ENCODE measurements at regions not wholly inside any gene's neighbourhood (a gene's known extent, or its start where the extent isn't known, plus 50 kb on each side); places are given as distances from the start of the nearest gene placed in this dataset.

DNA sequence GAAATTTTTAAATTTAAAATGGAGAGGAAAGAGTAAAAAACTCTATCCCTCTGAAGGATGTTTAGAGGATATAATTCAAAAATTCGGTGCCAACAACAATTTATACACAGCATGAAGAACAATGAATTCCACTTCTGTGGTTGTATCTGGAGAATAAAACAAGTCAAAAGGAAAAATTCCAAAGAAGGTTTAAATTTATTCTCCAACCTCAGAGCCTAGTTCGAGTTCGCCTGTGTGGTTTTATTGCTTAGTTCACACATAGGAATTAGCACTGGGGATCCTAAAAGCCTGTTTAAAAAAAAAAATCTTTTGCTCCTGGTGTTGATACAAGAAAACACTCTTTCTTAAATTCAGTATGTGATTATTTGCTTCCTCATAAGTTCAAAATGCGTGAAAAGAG lies 79.2 kb downstream of the LLPH start:
- H3K4me2 ChIP-seq, result no peak overlapping the region
- DNase-seq (ENCODE audit: low read depth in 1 of 2, low spot score in 1 of 2) (no peak), ATAC-seq (no peak), FAIRE-seq (no peak)
- no peaks in the 10 kb centered on the region for H3K9me3 ChIP-seq
- 45% methylated on average over 4 of the region's 4 CpGs for WGBS (ENCODE audit: missing lambda C conversion rate)
- TF ChIP-seq TFCP2L1 (CRISPR knock-in tag; IDR thresholded peaks at IDR 0.05) (no peak), ZC3H11A (IDR thresholded peaks at IDR 0.05) (no peak), EP300 (IDR thresholded peaks at IDR 0.05) (no peak), MAFK (IDR thresholded peaks at IDR 0.05; ENCODE audit: partially characterized antibody) (no peak), MAZ (IDR thresholded peaks at IDR 0.05; ENCODE audit: borderline replicate concordance, low read depth, low read length) (no peak), CEBPB (IDR thresholded peaks at IDR 0.05) (no peak)
- TF ChIP-seq, protein P1, sequence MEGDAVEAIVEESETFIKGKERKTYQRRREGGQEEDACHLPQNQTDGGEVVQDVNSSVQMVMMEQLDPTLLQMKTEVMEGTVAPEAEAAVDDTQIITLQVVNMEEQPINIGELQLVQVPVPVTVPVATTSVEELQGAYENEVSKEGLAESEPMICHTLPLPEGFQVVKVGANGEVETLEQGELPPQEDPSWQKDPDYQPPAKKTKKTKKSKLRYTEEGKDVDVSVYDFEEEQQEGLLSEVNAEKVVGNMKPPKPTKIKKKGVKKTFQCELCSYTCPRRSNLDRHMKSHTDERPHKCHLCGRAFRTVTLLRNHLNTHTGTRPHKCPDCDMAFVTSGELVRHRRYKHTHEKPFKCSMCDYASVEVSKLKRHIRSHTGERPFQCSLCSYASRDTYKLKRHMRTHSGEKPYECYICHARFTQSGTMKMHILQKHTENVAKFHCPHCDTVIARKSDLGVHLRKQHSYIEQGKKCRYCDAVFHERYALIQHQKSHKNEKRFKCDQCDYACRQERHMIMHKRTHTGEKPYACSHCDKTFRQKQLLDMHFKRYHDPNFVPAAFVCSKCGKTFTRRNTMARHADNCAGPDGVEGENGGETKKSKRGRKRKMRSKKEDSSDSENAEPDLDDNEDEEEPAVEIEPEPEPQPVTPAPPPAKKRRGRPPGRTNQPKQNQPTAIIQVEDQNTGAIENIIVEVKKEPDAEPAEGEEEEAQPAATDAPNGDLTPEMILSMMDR (IDR thresholded peaks at IDR 0.05), result no peak
- POLR2A ChIA-PET, result no interaction called here
- H3K27ac ChIP-seq, result no peak overlapping the region
- CTCF ChIA-PET, result no interaction called here
- H3K4me1 ChIP-seq, result peaks cover 25% of the 10 kb centered on the region
- no peak overlapping the region for H3K4me3 ChIP-seq

DNA sequence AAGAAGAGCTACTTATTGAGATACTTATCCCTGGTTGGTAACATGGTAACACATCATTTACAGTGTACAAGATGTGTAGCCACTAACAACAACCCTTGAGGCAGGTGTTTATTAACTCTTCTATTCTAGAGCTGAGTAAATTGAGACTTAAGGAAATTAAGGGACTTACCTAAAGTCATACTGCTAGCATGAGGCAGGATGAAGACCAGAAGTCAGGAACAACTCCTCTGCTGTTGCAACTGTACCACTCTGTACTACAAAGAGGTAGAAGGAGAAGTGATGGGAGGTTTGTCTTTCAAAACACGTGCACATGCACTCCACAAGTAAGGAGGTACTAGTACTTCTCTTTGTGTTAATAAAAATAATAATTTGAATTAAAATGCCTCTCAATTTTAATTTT lies 79.9 kb downstream of the LLPH start:
- ChIA-PET POLR2A (no interaction called here), CTCF (interaction anchor here (1.0 to 1.6 kb wide), 2 partner anchors 15 to 67 kb away, joined by 4 to 5 read pairs; no protein-coding TSS in a partner anchor)
- Histone ChIP-seq H3K4me1 (peaks cover 25% of the 10 kb centered on the region), H3K4me2 (no peak overlapping the region), H3K4me3 (no peak overlapping the region), H3K9me3 (no peaks in the 10 kb centered on the region), H3K27ac (no peak overlapping the region)
- no peak for FAIRE-seq
- TF ChIP-seq RNF2 (IDR thresholded peaks at IDR 0.05; ENCODE audit: borderline replicate concordance, low read depth) (no peak), HDAC2 (IDR thresholded peaks at IDR 0.05) (no peak), TFCP2L1 (CRISPR knock-in tag; IDR thresholded peaks at IDR 0.05) (no peak), CBX8 (IDR thresholded peaks at IDR 0.05) (no peak), PHF8 (IDR thresholded peaks at IDR 0.05; ENCODE audit: borderline replicate concordance, low read depth) (no peak), KDM5A (IDR thresholded peaks at IDR 0.05) (no peak), FOXS1 (CRISPR knock-in tag; IDR thresholded peaks at IDR 0.05) (no peak), EP300 (IDR thresholded peaks at IDR 0.05) (no peak), HEYL (CRISPR knock-in tag; IDR thresholded peaks at IDR 0.05) (no peak), HOXA7 (CRISPR knock-in tag; IDR thresholded peaks at IDR 0.05) (no peak), JUN (IDR thresholded peaks at IDR 0.05) (no peak), SMC3 (IDR thresholded peaks at IDR 0.05) (no peak), BHLHE40 (IDR thresholded peaks at IDR 0.05; ENCODE audit: low read depth, low read length) (no peak), NPAS2 (CRISPR knock-in tag; IDR thresholded peaks at IDR 0.05; ENCODE audit: borderline replicate concordance) (no peak)
- TF ChIP-seq, protein P2, sequence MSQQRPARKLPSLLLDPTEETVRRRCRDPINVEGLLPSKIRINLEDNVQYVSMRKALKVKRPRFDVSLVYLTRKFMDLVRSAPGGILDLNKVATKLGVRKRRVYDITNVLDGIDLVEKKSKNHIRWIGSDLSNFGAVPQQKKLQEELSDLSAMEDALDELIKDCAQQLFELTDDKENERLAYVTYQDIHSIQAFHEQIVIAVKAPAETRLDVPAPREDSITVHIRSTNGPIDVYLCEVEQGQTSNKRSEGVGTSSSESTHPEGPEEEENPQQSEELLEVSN (IDR thresholded peaks at IDR 0.05; ENCODE audit: borderline replicate concordance, low read depth), result no peak
- TF ChIP-seq, protein P3, sequence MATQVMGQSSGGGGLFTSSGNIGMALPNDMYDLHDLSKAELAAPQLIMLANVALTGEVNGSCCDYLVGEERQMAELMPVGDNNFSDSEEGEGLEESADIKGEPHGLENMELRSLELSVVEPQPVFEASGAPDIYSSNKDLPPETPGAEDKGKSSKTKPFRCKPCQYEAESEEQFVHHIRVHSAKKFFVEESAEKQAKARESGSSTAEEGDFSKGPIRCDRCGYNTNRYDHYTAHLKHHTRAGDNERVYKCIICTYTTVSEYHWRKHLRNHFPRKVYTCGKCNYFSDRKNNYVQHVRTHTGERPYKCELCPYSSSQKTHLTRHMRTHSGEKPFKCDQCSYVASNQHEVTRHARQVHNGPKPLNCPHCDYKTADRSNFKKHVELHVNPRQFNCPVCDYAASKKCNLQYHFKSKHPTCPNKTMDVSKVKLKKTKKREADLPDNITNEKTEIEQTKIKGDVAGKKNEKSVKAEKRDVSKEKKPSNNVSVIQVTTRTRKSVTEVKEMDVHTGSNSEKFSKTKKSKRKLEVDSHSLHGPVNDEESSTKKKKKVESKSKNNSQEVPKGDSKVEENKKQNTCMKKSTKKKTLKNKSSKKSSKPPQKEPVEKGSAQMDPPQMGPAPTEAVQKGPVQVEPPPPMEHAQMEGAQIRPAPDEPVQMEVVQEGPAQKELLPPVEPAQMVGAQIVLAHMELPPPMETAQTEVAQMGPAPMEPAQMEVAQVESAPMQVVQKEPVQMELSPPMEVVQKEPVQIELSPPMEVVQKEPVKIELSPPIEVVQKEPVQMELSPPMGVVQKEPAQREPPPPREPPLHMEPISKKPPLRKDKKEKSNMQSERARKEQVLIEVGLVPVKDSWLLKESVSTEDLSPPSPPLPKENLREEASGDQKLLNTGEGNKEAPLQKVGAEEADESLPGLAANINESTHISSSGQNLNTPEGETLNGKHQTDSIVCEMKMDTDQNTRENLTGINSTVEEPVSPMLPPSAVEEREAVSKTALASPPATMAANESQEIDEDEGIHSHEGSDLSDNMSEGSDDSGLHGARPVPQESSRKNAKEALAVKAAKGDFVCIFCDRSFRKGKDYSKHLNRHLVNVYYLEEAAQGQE (IDR thresholded peaks at IDR 0.05), result no peak
- no peak for DNase-seq (ENCODE audit: low read depth in 1 of 2, low spot score in 1 of 2)
- ATAC-seq, result no peak
- 57% methylated on average over 1 of the region's 1 CpG for WGBS (ENCODE audit: missing lambda C conversion rate)
